Nephron (organoid): ENCODE measurements at regions not wholly inside any gene's neighbourhood (a gene's known extent, or its start where the extent isn't known, plus 50 kb on each side); places are given as distances from the start of the nearest gene placed in this dataset.

ENCODE experiments used
- H3K27ac Mint-ChIP-seq, 3 experiments: 2 replicates each; pipeline ENCODE4 v1.8.0; 2020; ENCODE audit warnings: mixed read lengths in 3 of 3, mild to moderate bottlenecking in 2 of 3, moderate library complexity in 1 of 3
- H3K27me3 Mint-ChIP-seq: 2 replicates; pipeline ENCODE4 v1.8.0; 2021; ENCODE audit warnings: low read depth, mild to moderate bottlenecking, moderate library complexity, mixed read lengths
- H3K36me3 Mint-ChIP-seq: 2 replicates; pipeline ENCODE4 v1.8.0; 2020; ENCODE audit warnings: low read depth, mixed read lengths
- H3K4me1 Mint-ChIP-seq: 2 replicates; pipeline ENCODE4 v1.8.0; 2020; ENCODE audit warnings: mixed read lengths
- H3K4me3 Mint-ChIP-seq, 3 experiments: 2 replicates each; pipeline ENCODE4 v1.8.0; 2020; ENCODE audit warnings: mild to moderate bottlenecking in 3 of 3, mixed read lengths in 3 of 3, moderate library complexity in 2 of 3
- H3K9me3 Mint-ChIP-seq: 2 replicates; pipeline ENCODE4 v1.8.0; 2020; ENCODE audit warnings: mixed read lengths
- CTCF ChIP-seq, 3 experiments: fragments of 200-600 bp; sonication (generic); IDR thresholded peaks; one replicate each; pipeline ENCODE4 v1.5.0; 2021; ENCODE audit warnings: antibody characterized with exemption in 3 of 3; ENCODE audit not compliant: unreplicated experiment in 3 of 3

- Mint-ChIP-seq H3K27me3 (no peaks in the 10 kb centered on the region), H3K36me3 (no peaks in the 10 kb centered on the region), H3K4me1 (no peaks in the 10 kb centered on the region), H3K27ac (no peak overlapping the region), H3K4me3 (no peak overlapping the region), H3K9me3 (peaks cover 18% of the 10 kb centered on the region)
- no peak for TF ChIP-seq CTCF (IDR thresholded peaks at IDR 0.05; ENCODE audit: unreplicated experiment in 3 of 3)
These were observed 122.7 kb upstream of the POGK start for GRCh38 chr1:166716620-166717019.

GRCh38 chr1:166721145-166721544 is 118.1 kb upstream of the POGK start:
- TF ChIP-seq CTCF (IDR thresholded peaks at IDR 0.05; ENCODE audit: unreplicated experiment in 3 of 3), result no peak
- no peak overlapping the region for H3K27ac Mint-ChIP-seq
- H3K27me3 Mint-ChIP-seq, result no peaks in the 10 kb centered on the region
- peaks cover 21% of the 10 kb centered on the region for H3K9me3 Mint-ChIP-seq
- H3K36me3 Mint-ChIP-seq, result no peaks in the 10 kb centered on the region
- H3K4me3 Mint-ChIP-seq, result no peak overlapping the region
- no peaks in the 10 kb centered on the region for H3K4me1 Mint-ChIP-seq

- Mint-ChIP-seq H3K4me1 (no peaks in the 10 kb centered on the region), H3K27ac (no peak overlapping the region), H3K27me3 (no peaks in the 10 kb centered on the region), H3K4me3 (no peak overlapping the region), H3K9me3 (peaks cover 31% of the 10 kb centered on the region), H3K36me3 (no peaks in the 10 kb centered on the region)
- no peak for TF ChIP-seq CTCF (IDR thresholded peaks at IDR 0.05; ENCODE audit: unreplicated experiment in 3 of 3)
These were observed 108.9 kb upstream of the POGK start for GRCh38 chr1:166730299-166730888.

GRCh38 chr1:166738140-166738539 is 101.1 kb upstream of the POGK start:
- Mint-ChIP-seq H3K27me3 (no peaks in the 10 kb centered on the region), H3K4me3 (no peak overlapping the region), H3K27ac (no peak overlapping the region), H3K4me1 (no peaks in the 10 kb centered on the region), H3K36me3 (no peaks in the 10 kb centered on the region), H3K9me3 (peaks cover 1% of the 10 kb centered on the region)
- TF ChIP-seq CTCF (IDR thresholded peaks at IDR 0.05; ENCODE audit: unreplicated experiment in 3 of 3), result no peak

GRCh38 chr1:166738873-166739272 is 100.4 kb upstream of the POGK start:
- H3K9me3 Mint-ChIP-seq, result peaks cover 2% of the 10 kb centered on the region
- no peak overlapping the region for H3K4me3 Mint-ChIP-seq
- no peaks in the 10 kb centered on the region for H3K36me3 Mint-ChIP-seq
- no peak overlapping the region for H3K27ac Mint-ChIP-seq
- no peaks in the 10 kb centered on the region for H3K27me3 Mint-ChIP-seq
- no peak for TF ChIP-seq CTCF (IDR thresholded peaks at IDR 0.05; ENCODE audit: unreplicated experiment in 3 of 3)
- H3K4me1 Mint-ChIP-seq, result no peaks in the 10 kb centered on the region

GRCh38 chr1:166740668-166741276 is 98.5 kb upstream of the POGK start:
- TF ChIP-seq CTCF (IDR thresholded peaks at IDR 0.05; ENCODE audit: unreplicated experiment in 3 of 3), result no peak
- H3K27ac Mint-ChIP-seq, result no peak overlapping the region
- no peaks in the 10 kb centered on the region for H3K36me3 Mint-ChIP-seq
- peaks cover 9% of the 10 kb centered on the region for H3K9me3 Mint-ChIP-seq
- H3K4me1 Mint-ChIP-seq, result no peaks in the 10 kb centered on the region
- no peaks in the 10 kb centered on the region for H3K27me3 Mint-ChIP-seq
- no peak overlapping the region for H3K4me3 Mint-ChIP-seq
